ENCODE measurements at regions not wholly inside any gene's neighbourhood (a gene's known extent, or its start where the extent isn't known, plus 50 kb on each side); places are given as distances from the start of the nearest gene placed in this dataset.

GRCh38 chr12:63319936-63320633 lies 169.1 kb upstream of the AVPR1A start:
- H3K27ac Mint-ChIP-seq = no peak overlapping the region
- no peak for DNase-seq
- H3K27me3 Mint-ChIP-seq = no peaks in the 10 kb centered on the region
- H3K9me3 Mint-ChIP-seq = no peaks in the 10 kb centered on the region
- ATAC-seq = no peak
- no peak overlapping the region for H3K4me3 Mint-ChIP-seq
- H3K4me1 Mint-ChIP-seq = no peaks in the 10 kb centered on the region
- no peaks in the 10 kb centered on the region for H3K36me3 Mint-ChIP-seq (ENCODE audit: low read depth)

GRCh38 chr12:63319386-63319785 lies 168.4 kb upstream of the AVPR1A start:
- no peak overlapping the region for H3K4me3 Mint-ChIP-seq
- no peaks in the 10 kb centered on the region for H3K36me3 Mint-ChIP-seq (ENCODE audit: low read depth)
- H3K9me3 Mint-ChIP-seq = no peaks in the 10 kb centered on the region
- H3K27me3 Mint-ChIP-seq = no peaks in the 10 kb centered on the region
- no peak for DNase-seq
- no peaks in the 10 kb centered on the region for H3K4me1 Mint-ChIP-seq
- H3K27ac Mint-ChIP-seq = no peak overlapping the region
- peak; percentile 63 for ATAC-seq

GRCh38 chr12:63318933-63319332 lies 167.9 kb upstream of the AVPR1A start:
- no peaks in the 10 kb centered on the region for H3K27me3 Mint-ChIP-seq
- DNase-seq (no peak), ATAC-seq (no peak)
- no peak overlapping the region for H3K4me3 Mint-ChIP-seq
- H3K4me1 Mint-ChIP-seq = no peaks in the 10 kb centered on the region
- no peak overlapping the region for H3K27ac Mint-ChIP-seq
- H3K9me3 Mint-ChIP-seq = no peaks in the 10 kb centered on the region
- H3K36me3 Mint-ChIP-seq (ENCODE audit: low read depth) = no peaks in the 10 kb centered on the region

GRCh38 chr12:63318313-63318712 lies 167.3 kb upstream of the AVPR1A start:
- Mint-ChIP-seq H3K4me3 (no peak overlapping the region), H3K9me3 (no peaks in the 10 kb centered on the region), H3K27me3 (no peaks in the 10 kb centered on the region), H3K27ac (no peak overlapping the region), H3K36me3 (ENCODE audit: low read depth) (no peaks in the 10 kb centered on the region), H3K4me1 (no peaks in the 10 kb centered on the region)
- DNase-seq = no peak
- no peak for ATAC-seq

- H3K27me3 Mint-ChIP-seq = no peaks in the 10 kb centered on the region
- no peaks in the 10 kb centered on the region for H3K36me3 Mint-ChIP-seq (ENCODE audit: low read depth)
- no peak overlapping the region for H3K4me3 Mint-ChIP-seq
- DNase-seq (no peak), ATAC-seq (no peak)
- no peak overlapping the region for H3K27ac Mint-ChIP-seq
- H3K4me1 Mint-ChIP-seq = no peaks in the 10 kb centered on the region
- no peaks in the 10 kb centered on the region for H3K9me3 Mint-ChIP-seq
Observed at GRCh38 chr12:63317880-63318279, 166.9 kb upstream of the AVPR1A start.

- no peaks in the 10 kb centered on the region for H3K27me3 Mint-ChIP-seq
- H3K9me3 Mint-ChIP-seq = no peaks in the 10 kb centered on the region
- H3K4me1 Mint-ChIP-seq = no peaks in the 10 kb centered on the region
- H3K27ac Mint-ChIP-seq = no peak overlapping the region
- no peak for ATAC-seq
- no peak for DNase-seq
- H3K36me3 Mint-ChIP-seq (ENCODE audit: low read depth) = no peaks in the 10 kb centered on the region
- no peak overlapping the region for H3K4me3 Mint-ChIP-seq
Observed at GRCh38 chr12:63317286-63317846, 166.4 kb upstream of the AVPR1A start.

GRCh38 chr12:63313139-63313538 lies 162.1 kb upstream of the AVPR1A start:
- Mint-ChIP-seq H3K4me1 (no peaks in the 10 kb centered on the region), H3K4me3 (no peak overlapping the region), H3K27ac (no peak overlapping the region), H3K36me3 (ENCODE audit: low read depth) (no peaks in the 10 kb centered on the region), H3K9me3 (peaks cover 7% of the 10 kb centered on the region), H3K27me3 (no peaks in the 10 kb centered on the region)
- DNase-seq (no peak), ATAC-seq (no peak)

GRCh38 chr12:63308671-63309070 lies 157.7 kb upstream of the AVPR1A start:
- H3K4me3 Mint-ChIP-seq = no peak overlapping the region
- no peak for DNase-seq
- H3K27me3 Mint-ChIP-seq = no peaks in the 10 kb centered on the region
- ATAC-seq = no peak
- no peaks in the 10 kb centered on the region for H3K36me3 Mint-ChIP-seq (ENCODE audit: low read depth)
- no peaks in the 10 kb centered on the region for H3K4me1 Mint-ChIP-seq
- no peak overlapping the region for H3K27ac Mint-ChIP-seq
- peaks cover 7% of the 10 kb centered on the region for H3K9me3 Mint-ChIP-seq

GRCh38 chr12:63307849-63308248 lies 156.8 kb upstream of the AVPR1A start:
- ATAC-seq (no peak), DNase-seq (no peak)
- H3K9me3 Mint-ChIP-seq = peaks cover 7% of the 10 kb centered on the region
- H3K27ac Mint-ChIP-seq = no peak overlapping the region
- no peaks in the 10 kb centered on the region for H3K4me1 Mint-ChIP-seq
- no peak overlapping the region for H3K4me3 Mint-ChIP-seq
- no peaks in the 10 kb centered on the region for H3K27me3 Mint-ChIP-seq
- H3K36me3 Mint-ChIP-seq (ENCODE audit: low read depth) = no peaks in the 10 kb centered on the region

- Mint-ChIP-seq H3K36me3 (ENCODE audit: low read depth) (no peaks in the 10 kb centered on the region), H3K4me1 (no peaks in the 10 kb centered on the region), H3K9me3 (peaks cover 5% of the 10 kb centered on the region), H3K27me3 (no peaks in the 10 kb centered on the region), H3K4me3 (no peak overlapping the region), H3K27ac (no peak overlapping the region)
- ATAC-seq (no peak), DNase-seq (no peak)
Observed at GRCh38 chr12:63305901-63306875, 155.2 kb upstream of the AVPR1A start.

GRCh38 chr12:63304887-63305316 lies 153.9 kb upstream of the AVPR1A start:
- Mint-ChIP-seq H3K27me3 (no peaks in the 10 kb centered on the region), H3K9me3 (no peaks in the 10 kb centered on the region), H3K4me1 (no peaks in the 10 kb centered on the region), H3K4me3 (no peak overlapping the region), H3K36me3 (ENCODE audit: low read depth) (no peaks in the 10 kb centered on the region), H3K27ac (no peak overlapping the region)
- DNase-seq = no peak
- no peak for ATAC-seq

GRCh38 chr12:63302941-63303536 lies 152.0 kb upstream of the AVPR1A start:
- H3K9me3 Mint-ChIP-seq = no peaks in the 10 kb centered on the region

GRCh38 chr12:63302269-63302940 lies 151.4 kb upstream of the AVPR1A start:
- ATAC-seq = peak; percentile 71
- Mint-ChIP-seq H3K4me1 (no peaks in the 10 kb centered on the region), H3K27ac (no peak overlapping the region), H3K27me3 (no peaks in the 10 kb centered on the region), H3K9me3 (no peaks in the 10 kb centered on the region), H3K36me3 (ENCODE audit: low read depth) (no peaks in the 10 kb centered on the region), H3K4me3 (no peak overlapping the region)
- no peak for DNase-seq

More at GRCh38 chr12:63302941-63303536, 152.0 kb upstream of the AVPR1A start:
- no peaks in the 10 kb centered on the region for H3K36me3 Mint-ChIP-seq (ENCODE audit: low read depth)
- no peaks in the 10 kb centered on the region for H3K4me1 Mint-ChIP-seq
- DNase-seq (no peak), ATAC-seq (no peak)
- H3K4me3 Mint-ChIP-seq = no peak overlapping the region
- H3K27ac Mint-ChIP-seq = no peak overlapping the region
- no peaks in the 10 kb centered on the region for H3K27me3 Mint-ChIP-seq

GRCh38 chr12:63301311-63301710 lies 150.3 kb upstream of the AVPR1A start:
- H3K4me1 Mint-ChIP-seq = no peaks in the 10 kb centered on the region
- no peaks in the 10 kb centered on the region for H3K9me3 Mint-ChIP-seq
- no peaks in the 10 kb centered on the region for H3K27me3 Mint-ChIP-seq
- no peaks in the 10 kb centered on the region for H3K36me3 Mint-ChIP-seq (ENCODE audit: low read depth)
- no peak overlapping the region for H3K27ac Mint-ChIP-seq
- DNase-seq (no peak), ATAC-seq (no peak)
- no peak overlapping the region for H3K4me3 Mint-ChIP-seq

Data from activated naive CD8-positive, alpha-beta T cell treated with anti-CD3 and anti-CD28 coated beads, Interleukin-2, amount 50 U/mL, for 24 hours (primary cell).